ENCODE measurements at regions not wholly inside any gene's neighbourhood (a gene's known extent, or its start where the extent isn't known, plus 50 kb on each side); places are given as distances from the start of the nearest gene placed in this dataset.

- ChIA-PET CTCF (no interaction called here), POLR2A (no interaction called here)
- no peak overlapping the region for H3K27ac ChIP-seq (ENCODE audit: low read length in 2 of 2)
- no peak overlapping the region for H3K4me3 ChIP-seq (ENCODE audit: control extremely low read depth in 1 of 5, extremely low read depth in 1 of 5, insufficient read depth in 1 of 5, low read depth in 2 of 5, low read length in 4 of 5)
- H2AFZ ChIP-seq (ENCODE audit: insufficient read depth, low read depth, low read length, poor library complexity, severe bottlenecking) = no peak overlapping the region
- no peak overlapping the region for H3K9ac ChIP-seq (ENCODE audit: low read length)
- no CpG with 5 or more reads among the region's 2 CpGs for WGBS (ENCODE audit: insufficient coverage)
- H3K4me1 Mint-ChIP-seq = no peaks in the 10 kb centered on the region
- H3K9me3 Mint-ChIP-seq (ENCODE audit: insufficient read depth) = peaks cover 1% of the 10 kb centered on the region
- no peaks in the 10 kb centered on the region for H3K36me3 ChIP-seq (replicated peaks in 1 of 2; ENCODE audit: control extremely low read depth in 1 of 2, control insufficient read depth in 1 of 2, extremely low read depth in 1 of 2, insufficient read depth in 2 of 2, low read length in 1 of 2)
- H3K4me2 ChIP-seq (replicated peaks; ENCODE audit: low read depth, low read length, poor library complexity, severe bottlenecking) = no peak overlapping the region
- no peak overlapping the region for H3K27ac Mint-ChIP-seq
- H3K27me3 ChIP-seq (replicated peaks in 1 of 4; ENCODE audit: control extremely low read depth in 1 of 4, control insufficient read depth in 3 of 4, insufficient read depth in 4 of 4, low read length in 3 of 4) = no peaks in the 10 kb centered on the region
- no peaks in the 10 kb centered on the region for H3K4me1 ChIP-seq (ENCODE audit: control insufficient read depth in 2 of 2, insufficient read depth in 2 of 2, low read length in 2 of 2)
- intact Hi-C loops (cut with micrococcal nuclease) = no loop called here
- H3K79me2 ChIP-seq (ENCODE audit: control insufficient read depth, insufficient read depth, low read length) = no peaks in the 10 kb centered on the region
- H3K9me3 ChIP-seq (ENCODE audit: control extremely low read depth in 1 of 3, control insufficient read depth in 2 of 3, insufficient read depth in 1 of 3, low read length in 2 of 3) = peaks cover 0 to 5% (median 0%) of the 10 kb centered on the region in 3 donors
- no peaks in the 10 kb centered on the region for H3K27me3 Mint-ChIP-seq
- no peaks in the 10 kb centered on the region for H4K20me1 ChIP-seq (ENCODE audit: control insufficient read depth, insufficient read depth, low read length, poor library complexity, severe bottlenecking)
- ATAC-seq (ENCODE audit: low read depth) = no peak
- no peak for DNase-seq
- no peak overlapping the region for H3K4me3 Mint-ChIP-seq
- TF ChIP-seq EZH2 (IDR thresholded peaks at IDR 0.05; ENCODE audit: borderline replicate concordance, insufficient read depth, low read depth, low read length, poor library complexity, severe bottlenecking) = no peak
Measured at GRCh38 chr7:145779140-145779539, 337.5 kb upstream of the CNTNAP2 start.

- no peak for TF ChIP-seq EZH2 (IDR thresholded peaks at IDR 0.05; ENCODE audit: borderline replicate concordance, insufficient read depth, low read depth, low read length, poor library complexity, severe bottlenecking)
- TF ChIP-seq CTCF (IDR thresholded peaks at IDR 0.05) = no peak
- Histone ChIP-seq H3K4me3 (ENCODE audit: control extremely low read depth in 1 of 5, extremely low read depth in 1 of 5, insufficient read depth in 1 of 5, low read depth in 2 of 5, low read length in 4 of 5) (no peak overlapping the region), H3K4me2 (replicated peaks; ENCODE audit: low read depth, low read length, poor library complexity, severe bottlenecking) (no peak overlapping the region), H3K4me1 (ENCODE audit: control insufficient read depth in 2 of 2, insufficient read depth in 2 of 2, low read length in 2 of 2) (no peaks in the 10 kb centered on the region), H3K9ac (ENCODE audit: low read length) (no peak overlapping the region), H3K79me2 (ENCODE audit: control insufficient read depth, insufficient read depth, low read length) (no peaks in the 10 kb centered on the region), H3K9me3 (ENCODE audit: control extremely low read depth in 1 of 3, control insufficient read depth in 2 of 3, insufficient read depth in 1 of 3, low read length in 2 of 3) (no peaks in the 10 kb centered on the region), H3K36me3 (replicated peaks in 1 of 2; ENCODE audit: control extremely low read depth in 1 of 2, control insufficient read depth in 1 of 2, extremely low read depth in 1 of 2, insufficient read depth in 2 of 2, low read length in 1 of 2) (no peaks in the 10 kb centered on the region), H4K20me1 (ENCODE audit: control insufficient read depth, insufficient read depth, low read length, poor library complexity, severe bottlenecking) (no peaks in the 10 kb centered on the region), H2AFZ (ENCODE audit: insufficient read depth, low read depth, low read length, poor library complexity, severe bottlenecking) (no peak overlapping the region), H3K27ac (ENCODE audit: low read length in 2 of 2) (no peak overlapping the region), H3K27me3 (replicated peaks in 1 of 4; ENCODE audit: control extremely low read depth in 1 of 4, control insufficient read depth in 3 of 4, insufficient read depth in 4 of 4, low read length in 3 of 4) (no peaks in the 10 kb centered on the region)
- Mint-ChIP-seq H3K27ac (no peak overlapping the region), H3K4me1 (no peaks in the 10 kb centered on the region), H3K27me3 (no peaks in the 10 kb centered on the region), H3K4me3 (no peak overlapping the region), H3K9me3 (ENCODE audit: insufficient read depth) (no peaks in the 10 kb centered on the region)
- intact Hi-C loops (cut with micrococcal nuclease) = no loop called here
- DNase-seq = no peak
- ChIA-PET POLR2A (no interaction called here), CTCF (no interaction called here)
- ATAC-seq (ENCODE audit: low read depth) = no peak
- WGBS (ENCODE audit: insufficient coverage) = no CpG with 5 or more reads among the region's 2 CpGs
Measured at GRCh38 chr7:145774777-145775176, 341.8 kb upstream of the CNTNAP2 start.
